Endothelial cell of umbilical vein (primary cell): ENCODE measurements at regions not wholly inside any gene's neighbourhood (a gene's known extent, or its start where the extent isn't known, plus 50 kb on each side); places are given as distances from the start of the nearest gene placed in this dataset.

ENCODE experiments used
- EZH2 ChIP-seq: IDR thresholded peaks from 2 replicates; pipeline ENCODE4 v1.6.1; 2012; ENCODE audit warnings: borderline replicate concordance, low read depth, mild to moderate bottlenecking, moderate library complexity, low read length, inconsistent platforms; ENCODE audit not compliant: severe bottlenecking
- GATA2 ChIP-seq: IDR thresholded peaks from 2 replicates; pipeline ENCODE4 v1.7.0; 2011; ENCODE audit warnings: low read depth, mild to moderate bottlenecking, moderate library complexity, mixed read lengths, low read length; ENCODE audit not compliant: insufficient read length, insufficient read depth
- MYC ChIP-seq: IDR thresholded peaks from one replicate; pipeline ENCODE4 v1.6.1; 2011; ENCODE audit warnings: mild to moderate bottlenecking, low read depth, low read length
- POLR2A ChIP-seq: IDR thresholded peaks from 2 replicates; pipeline ENCODE4 v1.6.1; 2012; ENCODE audit warnings: low read depth, mild to moderate bottlenecking, control low read depth, low read length
- POLR2AphosphoS5 ChIP-seq: IDR thresholded peaks from 2 replicates; pipeline ENCODE4 v1.6.1; 2012; ENCODE audit warnings: low read depth, mild to moderate bottlenecking, control low read depth, low read length, moderate library complexity; ENCODE audit not compliant: insufficient read depth
- TF ChIP-seq, protein P1 (sequence below), 2 donors: IDR thresholded peaks; 1 replicate in 1 of 2; 2 replicates in 1 of 2; pipeline ENCODE4 v1.5.1; 2011; ENCODE audit warnings: low read length in 2 of 2, mild to moderate bottlenecking in 2 of 2, moderate library complexity in 2 of 2, control low read depth in 1 of 2, inconsistent platforms in 1 of 2, low read depth in 1 of 2; ENCODE audit not compliant: insufficient read depth in 1 of 2; ENCODE audit errors: extremely low read depth in 1 of 2

GRCh38 chr6:144918073-144918472, 632.9 kb downstream of the UTRN start:
- no peak for TF ChIP-seq POLR2A
- TF ChIP-seq, protein P1, sequence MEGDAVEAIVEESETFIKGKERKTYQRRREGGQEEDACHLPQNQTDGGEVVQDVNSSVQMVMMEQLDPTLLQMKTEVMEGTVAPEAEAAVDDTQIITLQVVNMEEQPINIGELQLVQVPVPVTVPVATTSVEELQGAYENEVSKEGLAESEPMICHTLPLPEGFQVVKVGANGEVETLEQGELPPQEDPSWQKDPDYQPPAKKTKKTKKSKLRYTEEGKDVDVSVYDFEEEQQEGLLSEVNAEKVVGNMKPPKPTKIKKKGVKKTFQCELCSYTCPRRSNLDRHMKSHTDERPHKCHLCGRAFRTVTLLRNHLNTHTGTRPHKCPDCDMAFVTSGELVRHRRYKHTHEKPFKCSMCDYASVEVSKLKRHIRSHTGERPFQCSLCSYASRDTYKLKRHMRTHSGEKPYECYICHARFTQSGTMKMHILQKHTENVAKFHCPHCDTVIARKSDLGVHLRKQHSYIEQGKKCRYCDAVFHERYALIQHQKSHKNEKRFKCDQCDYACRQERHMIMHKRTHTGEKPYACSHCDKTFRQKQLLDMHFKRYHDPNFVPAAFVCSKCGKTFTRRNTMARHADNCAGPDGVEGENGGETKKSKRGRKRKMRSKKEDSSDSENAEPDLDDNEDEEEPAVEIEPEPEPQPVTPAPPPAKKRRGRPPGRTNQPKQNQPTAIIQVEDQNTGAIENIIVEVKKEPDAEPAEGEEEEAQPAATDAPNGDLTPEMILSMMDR (IDR thresholded peaks at IDR 0.05; ENCODE audit: extremely low read depth in 1 of 2, insufficient read depth in 1 of 2, low read depth in 1 of 2, low read length in 2 of 2) = no peak
- TF ChIP-seq POLR2AphosphoS5 = no peak
- TF ChIP-seq MYC = no peak
- no peak for TF ChIP-seq EZH2
- TF ChIP-seq GATA2 = no peak
